Cardiac fibroblast (primary cell): ENCODE measurements at regions not wholly inside any gene's neighbourhood (a gene's known extent, or its start where the extent isn't known, plus 50 kb on each side); places are given as distances from the start of the nearest gene placed in this dataset.

ENCODE experiments used
- DNase-seq, 2 donors: peaks; one replicate each; pipeline versions ENCODE4 v3.0.0 to v3.0.0-alpha.2; 2010; ENCODE audit warnings: low read depth in 2 of 2
- H3K4me3 ChIP-seq, 2 donors: replicated peaks in 1 of 2; 1 replicate in 1 of 2; 2 replicates in 1 of 2; pipeline ENCODE4 v1.5.1; 2011; ENCODE audit warnings: low read depth in 2 of 2, low read length in 2 of 2, mild to moderate bottlenecking in 2 of 2, moderate library complexity in 1 of 2
- TF ChIP-seq, protein P1 (sequence below): IDR thresholded peaks from one replicate; pipeline ENCODE4 v1.5.1; 2011; ENCODE audit warnings: low read depth, mild to moderate bottlenecking, low read length, inconsistent platforms

GRCh38 chr6:2517401-2517800, 233.3 kb downstream of the MYLK4 start:
- DNase-seq, result no peak
- no peak overlapping the region for H3K4me3 ChIP-seq
- TF ChIP-seq, protein P1, sequence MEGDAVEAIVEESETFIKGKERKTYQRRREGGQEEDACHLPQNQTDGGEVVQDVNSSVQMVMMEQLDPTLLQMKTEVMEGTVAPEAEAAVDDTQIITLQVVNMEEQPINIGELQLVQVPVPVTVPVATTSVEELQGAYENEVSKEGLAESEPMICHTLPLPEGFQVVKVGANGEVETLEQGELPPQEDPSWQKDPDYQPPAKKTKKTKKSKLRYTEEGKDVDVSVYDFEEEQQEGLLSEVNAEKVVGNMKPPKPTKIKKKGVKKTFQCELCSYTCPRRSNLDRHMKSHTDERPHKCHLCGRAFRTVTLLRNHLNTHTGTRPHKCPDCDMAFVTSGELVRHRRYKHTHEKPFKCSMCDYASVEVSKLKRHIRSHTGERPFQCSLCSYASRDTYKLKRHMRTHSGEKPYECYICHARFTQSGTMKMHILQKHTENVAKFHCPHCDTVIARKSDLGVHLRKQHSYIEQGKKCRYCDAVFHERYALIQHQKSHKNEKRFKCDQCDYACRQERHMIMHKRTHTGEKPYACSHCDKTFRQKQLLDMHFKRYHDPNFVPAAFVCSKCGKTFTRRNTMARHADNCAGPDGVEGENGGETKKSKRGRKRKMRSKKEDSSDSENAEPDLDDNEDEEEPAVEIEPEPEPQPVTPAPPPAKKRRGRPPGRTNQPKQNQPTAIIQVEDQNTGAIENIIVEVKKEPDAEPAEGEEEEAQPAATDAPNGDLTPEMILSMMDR, result no peak

- H3K4me3 ChIP-seq, result no peak overlapping the region
- no peak for DNase-seq
- TF ChIP-seq, protein P1, result no peak
These were observed 234.7 kb downstream of the MYLK4 start for GRCh38 chr6:2516059-2516458.

- H3K4me3 ChIP-seq, result no peak overlapping the region
- DNase-seq, result no peak
- TF ChIP-seq, protein P1, result no peak
These were observed 235.7 kb downstream of the MYLK4 start for GRCh38 chr6:2514965-2515543.

DNA sequence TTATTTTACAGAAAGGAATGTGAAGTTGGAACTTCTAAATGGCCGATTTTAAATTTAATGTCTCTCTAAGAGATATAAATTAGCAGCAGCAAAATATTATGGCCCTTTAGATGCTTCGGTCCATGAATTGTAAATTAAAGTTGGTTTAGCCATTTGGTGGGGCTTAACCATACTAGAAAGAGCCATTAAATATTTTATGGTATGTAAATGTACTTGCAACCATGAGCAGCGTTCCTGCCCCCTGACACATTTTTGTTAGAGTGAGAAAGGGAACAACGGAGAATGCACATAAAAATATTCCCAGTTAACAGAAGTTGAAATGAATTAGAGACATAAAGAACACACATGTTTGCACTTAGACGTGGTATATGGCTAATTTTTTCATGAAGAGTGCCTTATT, 237.9 kb downstream of the MYLK4 start:
- no peak for DNase-seq
- H3K4me3 ChIP-seq, result no peak overlapping the region
- TF ChIP-seq, protein P1, result no peak

DNA sequence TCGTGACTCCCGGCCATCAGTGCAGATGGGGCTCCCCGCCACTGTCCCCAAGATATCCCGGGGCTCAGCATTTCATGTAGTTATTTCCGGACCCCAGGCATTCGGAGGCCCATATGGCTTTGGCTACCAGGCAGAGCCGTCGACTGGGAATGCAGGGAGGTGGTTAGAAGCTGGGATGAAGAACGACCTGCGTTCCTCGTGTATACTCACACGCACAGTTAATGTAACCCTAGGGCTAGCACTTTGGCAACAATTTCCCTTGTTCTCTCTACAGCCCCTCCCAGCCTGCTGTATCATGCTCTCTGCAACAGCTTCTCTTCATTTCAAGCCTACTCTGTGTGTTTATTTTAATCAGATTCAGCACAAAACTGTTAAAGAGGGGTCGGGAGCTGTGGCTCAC, 240.4 kb downstream of the MYLK4 start:
- TF ChIP-seq, protein P1, result no peak
- no peak for DNase-seq
- H3K4me3 ChIP-seq, result no peak overlapping the region

GRCh38 chr6:2509711-2510110, 241.0 kb downstream of the MYLK4 start:
- peak in 1 of 2 donors; percentile 40 for DNase-seq
- H3K4me3 ChIP-seq, result no peak overlapping the region

GRCh38 chr6:2508071-2508470, 242.7 kb downstream of the MYLK4 start:
- no peak overlapping the region for H3K4me3 ChIP-seq
- TF ChIP-seq, protein P1, result no peak
- DNase-seq, result no peak

More at GRCh38 chr6:2509711-2510110, 241.0 kb downstream of the MYLK4 start:
- TF ChIP-seq, protein P1, result no peak
